PFSK-1 (cell line): ENCODE measurements at regions not wholly inside any gene's neighbourhood (a gene's known extent, or its start where the extent isn't known, plus 50 kb on each side); places are given as distances from the start of the nearest gene placed in this dataset.

ENCODE experiments used
- POLR2AphosphoS5 ChIP-seq: IDR thresholded peaks from 2 replicates; pipeline ENCODE4 v1.6.1; 2012; ENCODE audit warnings: low read depth, mild to moderate bottlenecking, control low read depth, low read length, moderate library complexity
- TAF1 ChIP-seq: IDR thresholded peaks from 2 replicates; pipeline ENCODE4 v1.6.1; 2012; ENCODE audit warnings: low read length, control low read depth, borderline replicate concordance; ENCODE audit not compliant: insufficient read depth
- TF ChIP-seq, protein P1 (sequence below), 2 experiments: IDR thresholded peaks; 2 replicates each; pipeline versions ENCODE4 v1.6.1 to v1.8.0; 2011 to 2012; ENCODE audit warnings: low read depth in 2 of 2, low read length in 2 of 2, control low read depth in 1 of 2, inconsistent platforms in 1 of 2, mild to moderate bottlenecking in 1 of 2, moderate library complexity in 1 of 2; ENCODE audit not compliant: insufficient read depth in 1 of 2

- TF ChIP-seq POLR2AphosphoS5 (no peak), TAF1 (no peak)
- TF ChIP-seq, protein P1, sequence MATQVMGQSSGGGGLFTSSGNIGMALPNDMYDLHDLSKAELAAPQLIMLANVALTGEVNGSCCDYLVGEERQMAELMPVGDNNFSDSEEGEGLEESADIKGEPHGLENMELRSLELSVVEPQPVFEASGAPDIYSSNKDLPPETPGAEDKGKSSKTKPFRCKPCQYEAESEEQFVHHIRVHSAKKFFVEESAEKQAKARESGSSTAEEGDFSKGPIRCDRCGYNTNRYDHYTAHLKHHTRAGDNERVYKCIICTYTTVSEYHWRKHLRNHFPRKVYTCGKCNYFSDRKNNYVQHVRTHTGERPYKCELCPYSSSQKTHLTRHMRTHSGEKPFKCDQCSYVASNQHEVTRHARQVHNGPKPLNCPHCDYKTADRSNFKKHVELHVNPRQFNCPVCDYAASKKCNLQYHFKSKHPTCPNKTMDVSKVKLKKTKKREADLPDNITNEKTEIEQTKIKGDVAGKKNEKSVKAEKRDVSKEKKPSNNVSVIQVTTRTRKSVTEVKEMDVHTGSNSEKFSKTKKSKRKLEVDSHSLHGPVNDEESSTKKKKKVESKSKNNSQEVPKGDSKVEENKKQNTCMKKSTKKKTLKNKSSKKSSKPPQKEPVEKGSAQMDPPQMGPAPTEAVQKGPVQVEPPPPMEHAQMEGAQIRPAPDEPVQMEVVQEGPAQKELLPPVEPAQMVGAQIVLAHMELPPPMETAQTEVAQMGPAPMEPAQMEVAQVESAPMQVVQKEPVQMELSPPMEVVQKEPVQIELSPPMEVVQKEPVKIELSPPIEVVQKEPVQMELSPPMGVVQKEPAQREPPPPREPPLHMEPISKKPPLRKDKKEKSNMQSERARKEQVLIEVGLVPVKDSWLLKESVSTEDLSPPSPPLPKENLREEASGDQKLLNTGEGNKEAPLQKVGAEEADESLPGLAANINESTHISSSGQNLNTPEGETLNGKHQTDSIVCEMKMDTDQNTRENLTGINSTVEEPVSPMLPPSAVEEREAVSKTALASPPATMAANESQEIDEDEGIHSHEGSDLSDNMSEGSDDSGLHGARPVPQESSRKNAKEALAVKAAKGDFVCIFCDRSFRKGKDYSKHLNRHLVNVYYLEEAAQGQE (IDR thresholded peaks at IDR 0.05; ENCODE audit: insufficient read depth in 1 of 2, low read depth in 2 of 2, low read length in 2 of 2), result no peak
Measured at GRCh38 chr21:17454315-17455027, 58.4 kb upstream of the CXADR start.
